HG03460 (cell line): ENCODE measurements at regions not wholly inside any gene's neighbourhood (a gene's known extent, or its start where the extent isn't known, plus 50 kb on each side); places are given as distances from the start of the nearest gene placed in this dataset.
"Not testable (repeated sequence)": the region's sequence is repeated elsewhere in the genome, so short reads cannot be mapped to it uniquely, and the experiment has no call there.

ENCODE experiments used
- ATAC-seq: cut with Tn5 transposase; IDR thresholded peaks from one replicate; pipeline ENCODE4 v1.9.1; 2021; ENCODE audit not compliant: unreplicated experiment

GRCh38 chr10:120188950-120189349 is 268.1 kb upstream of the PLPP4 start:
- no peak for ATAC-seq

GRCh38 chr10:120195984-120196712 is 260.9 kb upstream of the PLPP4 start:
- no peak for ATAC-seq

GRCh38 chr10:120204877-120205276 is 252.2 kb upstream of the PLPP4 start:
- ATAC-seq: no peak

- no peak for ATAC-seq
These were observed 251.5 kb upstream of the PLPP4 start for GRCh38 chr10:120205368-120206018.

- no peak for ATAC-seq
These were observed 248.5 kb upstream of the PLPP4 start for GRCh38 chr10:120208488-120208887.

- ATAC-seq: no peak
These were observed 247.8 kb upstream of the PLPP4 start for GRCh38 chr10:120209124-120209762.

- ATAC-seq: no peak
These were observed 244.8 kb upstream of the PLPP4 start for GRCh38 chr10:120212275-120212674.

- ATAC-seq: not testable (repeated sequence)
These were observed 243.7 kb upstream of the PLPP4 start for GRCh38 chr10:120213283-120213682.

- ATAC-seq: no peak
These were observed 239.3 kb upstream of the PLPP4 start for GRCh38 chr10:120217736-120218135.

GRCh38 chr10:120221873-120222485 is 235.0 kb upstream of the PLPP4 start:
- ATAC-seq: no peak

GRCh38 chr10:120229641-120230040 is 227.4 kb upstream of the PLPP4 start:
- ATAC-seq: no peak

- ATAC-seq: not testable (repeated sequence)
These were observed 217.3 kb upstream of the PLPP4 start for GRCh38 chr10:120239695-120240094.

- ATAC-seq: no peak
These were observed 205.1 kb upstream of the PLPP4 start for GRCh38 chr10:120251821-120252442.

- ATAC-seq: no peak
These were observed 203.9 kb upstream of the PLPP4 start for GRCh38 chr10:120253131-120253530.

- ATAC-seq: no peak
These were observed 196.6 kb upstream of the PLPP4 start for GRCh38 chr10:120260456-120260855.

- ATAC-seq: peak; percentile 94
These were observed 194.0 kb upstream of the PLPP4 start for GRCh38 chr10:120262857-120263547.

GRCh38 chr10:120266022-120266421 is 191.0 kb upstream of the PLPP4 start:
- ATAC-seq: no peak

- no peak for ATAC-seq
These were observed 186.1 kb upstream of the PLPP4 start for GRCh38 chr10:120270906-120271305.

- ATAC-seq: no peak
These were observed 185.3 kb upstream of the PLPP4 start for GRCh38 chr10:120271696-120272095.

- ATAC-seq: no peak
These were observed 184.7 kb upstream of the PLPP4 start for GRCh38 chr10:120272350-120272749.

- ATAC-seq: no peak
These were observed 179.0 kb upstream of the PLPP4 start for GRCh38 chr10:120278069-120278468.
